22Rv1 (cell line): ENCODE measurements at regions not wholly inside any gene's neighbourhood (a gene's known extent, or its start where the extent isn't known, plus 50 kb on each side); places are given as distances from the start of the nearest gene placed in this dataset.

Experiments
- ZFX ChIP-seq: fragments of 450-650 bp; IDR thresholded peaks from 2 replicates; pipeline ENCODE4 v1.6.1; 2017; ENCODE audit warnings: antibody characterized with exemption, borderline replicate concordance
- TF ChIP-seq, protein P1 (sequence below): fragments of 450-650 bp; IDR thresholded peaks from 2 replicates; pipeline ENCODE4 v1.5.1; 2017; ENCODE audit warnings: mild to moderate bottlenecking

DNA sequence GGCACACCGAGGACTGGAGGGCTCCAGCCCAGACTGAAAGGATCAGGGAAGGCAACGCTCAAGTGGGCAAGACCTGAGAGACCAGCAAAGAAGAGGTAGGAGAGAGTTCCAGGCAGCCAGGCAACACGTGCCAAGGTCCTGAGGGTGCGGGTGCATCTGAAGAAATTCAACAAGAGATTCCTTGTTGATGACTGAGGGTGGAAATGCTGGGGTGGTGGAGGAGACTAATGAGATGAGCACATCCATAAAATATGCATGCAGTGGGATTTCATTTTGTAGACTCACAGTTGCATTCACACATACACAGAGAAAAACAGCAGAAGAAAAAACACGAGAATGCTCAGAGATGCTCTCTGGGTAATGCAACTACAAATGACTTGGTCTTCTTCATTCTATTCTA, 154.8 kb upstream of the FOXF1 start:
- TF ChIP-seq, protein P1, sequence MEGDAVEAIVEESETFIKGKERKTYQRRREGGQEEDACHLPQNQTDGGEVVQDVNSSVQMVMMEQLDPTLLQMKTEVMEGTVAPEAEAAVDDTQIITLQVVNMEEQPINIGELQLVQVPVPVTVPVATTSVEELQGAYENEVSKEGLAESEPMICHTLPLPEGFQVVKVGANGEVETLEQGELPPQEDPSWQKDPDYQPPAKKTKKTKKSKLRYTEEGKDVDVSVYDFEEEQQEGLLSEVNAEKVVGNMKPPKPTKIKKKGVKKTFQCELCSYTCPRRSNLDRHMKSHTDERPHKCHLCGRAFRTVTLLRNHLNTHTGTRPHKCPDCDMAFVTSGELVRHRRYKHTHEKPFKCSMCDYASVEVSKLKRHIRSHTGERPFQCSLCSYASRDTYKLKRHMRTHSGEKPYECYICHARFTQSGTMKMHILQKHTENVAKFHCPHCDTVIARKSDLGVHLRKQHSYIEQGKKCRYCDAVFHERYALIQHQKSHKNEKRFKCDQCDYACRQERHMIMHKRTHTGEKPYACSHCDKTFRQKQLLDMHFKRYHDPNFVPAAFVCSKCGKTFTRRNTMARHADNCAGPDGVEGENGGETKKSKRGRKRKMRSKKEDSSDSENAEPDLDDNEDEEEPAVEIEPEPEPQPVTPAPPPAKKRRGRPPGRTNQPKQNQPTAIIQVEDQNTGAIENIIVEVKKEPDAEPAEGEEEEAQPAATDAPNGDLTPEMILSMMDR, result no peak
- no peak for TF ChIP-seq ZFX
